ENCODE measurements at regions not wholly inside any gene's neighbourhood (a gene's known extent, or its start where the extent isn't known, plus 50 kb on each side); places are given as distances from the start of the nearest gene placed in this dataset.

- no peak for DNase-seq (ENCODE audit: low read depth, low spot score)
Measured at GRCh38 chr14:87879389-87879788, 113.6 kb downstream of the GALC start.

GRCh38 chr14:87878959-87879358 is 114.0 kb downstream of the GALC start:
- DNase-seq (ENCODE audit: low read depth, low spot score) = no peak

GRCh38 chr14:87877877-87878276 is 115.1 kb downstream of the GALC start:
- DNase-seq (ENCODE audit: low read depth, low spot score) = no peak

- DNase-seq (ENCODE audit: low read depth, low spot score) = no peak
Measured at GRCh38 chr14:87874676-87875075, 118.3 kb downstream of the GALC start.

- DNase-seq (ENCODE audit: low read depth, low spot score) = no peak
Measured at GRCh38 chr14:87873741-87874140, 119.2 kb downstream of the GALC start.

- no peak for DNase-seq (ENCODE audit: low read depth, low spot score)
Measured at GRCh38 chr14:87869619-87870583, 123.1 kb downstream of the GALC start.

- no peak for DNase-seq (ENCODE audit: low read depth, low spot score)
Measured at GRCh38 chr14:87868920-87869319, 124.1 kb downstream of the GALC start.

GRCh38 chr14:87866116-87866515 is 126.9 kb downstream of the GALC start:
- no peak for DNase-seq (ENCODE audit: low read depth, low spot score)

GRCh38 chr14:87864356-87865270 is 128.4 kb downstream of the GALC start:
- no peak for DNase-seq (ENCODE audit: low read depth, low spot score)

GRCh38 chr14:87863047-87863446 is 129.9 kb downstream of the GALC start:
- DNase-seq (ENCODE audit: low read depth, low spot score) = no peak

GRCh38 chr14:87852107-87852506 is 140.9 kb downstream of the GALC start:
- DNase-seq (ENCODE audit: low read depth, low spot score) = no peak

GRCh38 chr14:87851190-87851589 is 141.8 kb downstream of the GALC start:
- no peak for DNase-seq (ENCODE audit: low read depth, low spot score)

GRCh38 chr14:87847216-87847755 is 145.7 kb downstream of the GALC start:
- no peak for DNase-seq (ENCODE audit: low read depth, low spot score)

- no peak for DNase-seq (ENCODE audit: low read depth, low spot score)
Measured at GRCh38 chr14:87840906-87841305, 152.1 kb downstream of the GALC start.

- no peak for DNase-seq (ENCODE audit: low read depth, low spot score)
Measured at GRCh38 chr14:87838931-87839330, 154.1 kb downstream of the GALC start.

- no peak for DNase-seq (ENCODE audit: low read depth, low spot score)
Measured at GRCh38 chr14:87837296-87837695, 155.7 kb downstream of the GALC start.

GRCh38 chr14:87834594-87834993 is 158.4 kb downstream of the GALC start:
- no peak for DNase-seq (ENCODE audit: low read depth, low spot score)

GRCh38 chr14:87833026-87833425 is 160.0 kb downstream of the GALC start:
- DNase-seq (ENCODE audit: low read depth, low spot score) = no peak

GRCh38 chr14:87830443-87831096 is 162.4 kb downstream of the GALC start:
- DNase-seq (ENCODE audit: low read depth, low spot score) = no peak

- no peak for DNase-seq (ENCODE audit: low read depth, low spot score)
Measured at GRCh38 chr14:87829543-87829942, 163.4 kb downstream of the GALC start.

GRCh38 chr14:87824266-87824665 is 168.7 kb downstream of the GALC start:
- no peak for DNase-seq (ENCODE audit: low read depth, low spot score)

GRCh38 chr14:87816416-87816815 is 176.6 kb downstream of the GALC start:
- no peak for DNase-seq (ENCODE audit: low read depth, low spot score)

Measured in activated CD4-positive, CD25-positive, alpha-beta regulatory T cell treated with anti-CD3 and anti-CD28 coated beads, Interleukin-2, amount 50 U/mL, for 16 hours (primary cell).